GM12878 (cell line): ENCODE measurements at regions not wholly inside any gene's neighbourhood (a gene's known extent, or its start where the extent isn't known, plus 50 kb on each side); places are given as distances from the start of the nearest gene placed in this dataset.

Experiments
- CBFB ChIP-seq: IDR thresholded peaks from 2 replicates; pipeline ENCODE4 v1.6.1; 2016; ENCODE audit warnings: antibody characterized with exemption, low read depth
- MXI1 ChIP-seq: fragments of 150-350 bp; IDR thresholded peaks from 2 replicates; pipeline ENCODE4 v1.6.1; 2011; ENCODE audit warnings: low read depth, mild to moderate bottlenecking, inconsistent platforms, low read length, improper control_type of control experiment
- NFYB ChIP-seq: IDR thresholded peaks from 2 replicates; pipeline ENCODE4 v1.6.1; 2011; ENCODE audit warnings: low read depth, mild to moderate bottlenecking, low read length, improper control_type of control experiment, moderate library complexity; ENCODE audit not compliant: insufficient read depth
- POLR2AphosphoS2 ChIP-seq: IDR thresholded peaks from 2 replicates; pipeline ENCODE4 v1.6.1; 2011; ENCODE audit warnings: low read depth, mild to moderate bottlenecking, low read length, improper control_type of control experiment, moderate library complexity

GRCh38 chr4:176971576-176972115, 178.9 kb upstream of the VEGFC start:
- TF ChIP-seq CBFB (no peak), MXI1 (no peak), NFYB (no peak), POLR2AphosphoS2 (no peak)
